Activated T-helper 9 cell treated with anti-CD3 and anti-CD28 coated beads, Interleukin-2, amount 50 U/mL, for 16 hours (primary cell): ENCODE measurements at regions not wholly inside any gene's neighbourhood (a gene's known extent, or its start where the extent isn't known, plus 50 kb on each side); places are given as distances from the start of the nearest gene placed in this dataset.
"Not testable (repeated sequence)": the region's sequence is repeated elsewhere in the genome, so short reads cannot be mapped to it uniquely, and the experiment has no call there.

ENCODE experiments used
- DNase-seq: peaks from one replicate; pipeline ENCODE4 v3.0.0-alpha.2; 2020; ENCODE audit warnings: low read depth

- DNase-seq, result peak; percentile 17
Observed at GRCh38 chr14:49946320-49947141, 53.6 kb downstream of the ARF6 start.

GRCh38 chr14:49947506-49947905 lies 54.6 kb downstream of the ARF6 start:
- DNase-seq, result no peak

GRCh38 chr14:49950275-49951228 lies 57.7 kb downstream of the ARF6 start:
- DNase-seq, result no peak

GRCh38 chr14:49951229-49951607 lies 58.3 kb downstream of the ARF6 start:
- no peak for DNase-seq

GRCh38 chr14:49951691-49952345 lies 58.9 kb downstream of the ARF6 start:
- DNase-seq, result no peak

- no peak for DNase-seq
Observed at GRCh38 chr14:49953196-49953595, 60.3 kb downstream of the ARF6 start.

- DNase-seq, result no peak
Observed at GRCh38 chr14:49954171-49954631, 61.3 kb downstream of the ARF6 start.

GRCh38 chr14:49955024-49955423 lies 62.1 kb downstream of the ARF6 start:
- no peak for DNase-seq

GRCh38 chr14:49957089-49957852 lies 64.4 kb downstream of the ARF6 start:
- no peak for DNase-seq

- no peak for DNase-seq
Observed at GRCh38 chr14:49959822-49960408, 67.0 kb downstream of the ARF6 start.

- DNase-seq, result no peak
Observed at GRCh38 chr14:49960453-49960852, 67.6 kb downstream of the ARF6 start.

GRCh38 chr14:49961270-49962222 lies 68.7 kb downstream of the ARF6 start:
- DNase-seq, result no peak

GRCh38 chr14:49962621-49963020 lies 69.7 kb downstream of the ARF6 start:
- DNase-seq, result peak; percentile 54

- DNase-seq, result not testable (repeated sequence)
Observed at GRCh38 chr14:49965068-49965651, 72.3 kb downstream of the ARF6 start.

GRCh38 chr14:49966304-49966809 lies 73.5 kb downstream of the ARF6 start:
- DNase-seq, result no peak

GRCh38 chr14:49966971-49967630 lies 74.2 kb downstream of the ARF6 start:
- DNase-seq, result no peak

- DNase-seq, result no peak
Observed at GRCh38 chr14:49969961-49970360, 77.1 kb downstream of the ARF6 start.

GRCh38 chr14:49970474-49971147 lies 77.7 kb downstream of the ARF6 start:
- DNase-seq, result no peak
